ENCODE measurements at regions not wholly inside any gene's neighbourhood (a gene's known extent, or its start where the extent isn't known, plus 50 kb on each side); places are given as distances from the start of the nearest gene placed in this dataset.
"Not testable (repeated sequence)": the region's sequence is repeated elsewhere in the genome, so short reads cannot be mapped to it uniquely, and the experiment has no call there.

- no peak for DNase-seq
These were observed 425.4 kb downstream of the NDFIP2 start for GRCh38 chr13:79906345-79906744.

DNA sequence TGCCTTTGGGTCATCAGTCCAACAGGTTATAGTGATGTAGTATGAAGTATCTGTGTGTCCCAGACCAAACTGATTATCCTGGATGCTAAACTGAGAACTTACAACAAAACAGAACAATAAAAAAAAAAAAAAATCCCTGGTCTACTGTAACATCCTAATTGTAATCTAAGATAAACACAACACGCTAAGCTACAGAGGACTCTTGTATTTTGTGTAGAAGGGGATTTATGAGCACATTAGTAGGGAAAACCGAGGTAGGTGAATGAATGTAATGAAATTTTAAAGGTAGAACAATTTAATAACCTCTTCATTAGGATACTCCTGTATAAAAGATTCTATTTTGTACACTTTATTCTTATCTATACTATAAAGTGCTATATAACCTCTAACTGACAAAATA, 424.1 kb downstream of the NDFIP2 start:
- DNase-seq = no peak

GRCh38 chr13:79904581-79904980, 423.6 kb downstream of the NDFIP2 start:
- DNase-seq = no peak

GRCh38 chr13:79901336-79901735, 420.4 kb downstream of the NDFIP2 start:
- DNase-seq = peak; percentile 69

DNA sequence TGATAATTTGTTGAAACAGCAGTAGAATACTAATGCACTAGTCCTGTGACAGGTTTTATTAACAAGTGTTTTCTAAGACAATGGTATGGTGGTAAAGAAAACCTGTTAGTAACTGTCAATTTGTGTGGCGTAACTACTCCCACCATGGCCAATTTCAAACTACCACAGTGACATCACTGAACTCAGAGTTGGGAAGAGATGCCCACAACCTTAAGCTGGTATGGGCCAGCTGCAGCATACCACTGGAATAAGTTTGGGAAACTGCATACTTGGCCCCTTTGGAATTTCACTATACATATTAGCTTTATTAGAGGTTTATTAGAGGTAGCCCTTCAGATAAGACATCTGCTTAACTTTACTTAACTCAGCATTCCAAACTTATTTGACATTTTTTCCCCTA, 419.4 kb downstream of the NDFIP2 start:
- DNase-seq = no peak

DNA sequence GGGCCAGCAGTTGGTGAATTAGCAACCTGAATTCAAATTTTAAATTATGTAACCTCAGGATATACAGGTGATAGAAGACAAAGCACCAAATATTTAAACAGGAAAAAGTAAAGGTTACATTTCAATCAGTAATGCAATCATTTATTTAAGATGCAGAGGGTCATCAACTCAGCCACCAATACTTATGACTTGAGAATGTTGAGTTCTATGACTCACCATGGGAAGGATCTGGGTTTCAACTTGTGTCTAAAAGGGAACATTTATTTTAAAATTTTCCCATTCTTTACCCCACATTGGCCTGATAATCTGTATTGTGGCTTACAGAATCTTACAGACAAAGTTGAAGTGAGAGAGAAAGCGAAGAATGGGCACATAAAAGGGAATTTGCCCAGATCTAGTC, 418.0 kb downstream of the NDFIP2 start:
- DNase-seq = no peak

DNA sequence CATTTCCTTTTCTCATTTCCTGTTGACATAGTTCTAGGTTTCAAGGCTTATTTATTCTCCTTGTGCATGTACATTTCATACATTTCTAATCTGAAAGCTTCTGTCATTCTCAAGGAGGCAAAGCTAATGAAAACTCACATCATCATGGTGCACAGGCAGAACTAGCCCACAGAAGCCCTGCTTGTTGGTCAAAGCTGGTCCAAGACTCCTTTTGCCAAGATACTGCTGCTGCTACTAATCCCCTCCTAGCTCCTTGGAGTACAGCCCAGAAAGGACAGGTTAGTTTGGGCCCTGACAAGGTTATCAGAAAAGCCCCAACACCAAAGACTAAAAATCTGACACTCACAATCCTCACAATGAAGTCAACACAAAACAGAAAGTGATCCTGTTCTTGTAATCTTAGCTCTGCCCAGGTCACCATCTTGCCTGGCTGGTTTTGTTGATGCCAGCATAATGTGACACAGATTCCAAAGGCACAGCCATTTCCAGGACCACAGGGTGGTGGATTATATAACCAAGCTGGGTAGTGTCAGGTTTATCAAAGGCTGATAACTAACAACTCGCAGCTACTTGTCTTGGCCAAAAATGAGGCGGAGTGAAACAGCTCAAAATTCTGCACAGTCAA, 417.4 kb downstream of the NDFIP2 start:
- DNase-seq = no peak

DNA sequence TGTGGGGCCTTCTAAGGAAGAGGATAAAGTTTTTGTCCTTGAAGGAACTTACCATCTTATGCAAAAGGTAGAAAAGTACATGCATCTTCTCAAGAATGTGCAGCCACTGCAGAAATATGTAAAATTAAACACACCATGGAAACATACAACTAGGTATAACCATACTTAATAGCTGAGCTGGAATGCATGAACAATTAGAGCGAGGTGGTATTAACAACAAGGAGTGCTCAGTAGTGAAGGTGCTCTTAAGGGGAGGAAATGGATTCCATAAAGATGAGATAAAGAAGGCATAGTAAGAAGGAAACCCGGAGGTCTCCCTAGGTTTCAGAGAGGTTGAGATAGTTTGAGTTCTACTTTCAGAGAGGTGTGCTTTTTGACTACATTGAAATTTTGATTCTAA, 415.9 kb downstream of the NDFIP2 start:
- DNase-seq = no peak

- no peak for DNase-seq
These were observed 414.5 kb downstream of the NDFIP2 start for GRCh38 chr13:79895416-79895815.

GRCh38 chr13:79887278-79887677, 406.3 kb downstream of the NDFIP2 start:
- DNase-seq = not testable (repeated sequence)

DNA sequence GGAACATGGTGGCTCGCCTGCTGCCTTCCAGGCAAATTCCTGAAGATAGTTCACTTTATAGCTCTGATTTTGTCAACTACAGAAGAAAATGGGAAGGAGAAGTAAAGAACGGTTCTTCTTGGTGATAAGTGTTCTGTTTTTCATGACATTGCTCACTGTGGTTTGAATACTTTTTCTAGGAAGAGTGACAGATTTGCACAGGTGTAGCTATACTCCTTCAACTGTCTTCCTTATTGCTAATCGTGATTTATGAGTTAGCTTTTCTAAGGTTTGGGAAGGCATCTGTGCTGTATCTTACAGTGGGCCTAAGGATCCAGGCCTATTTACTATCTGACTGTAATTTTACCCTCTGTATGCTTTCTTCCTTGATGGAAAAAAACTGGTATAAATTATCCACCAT, 405.6 kb downstream of the NDFIP2 start:
- no peak for DNase-seq

- DNase-seq = no peak
These were observed 403.9 kb downstream of the NDFIP2 start for GRCh38 chr13:79884890-79885289.

DNA sequence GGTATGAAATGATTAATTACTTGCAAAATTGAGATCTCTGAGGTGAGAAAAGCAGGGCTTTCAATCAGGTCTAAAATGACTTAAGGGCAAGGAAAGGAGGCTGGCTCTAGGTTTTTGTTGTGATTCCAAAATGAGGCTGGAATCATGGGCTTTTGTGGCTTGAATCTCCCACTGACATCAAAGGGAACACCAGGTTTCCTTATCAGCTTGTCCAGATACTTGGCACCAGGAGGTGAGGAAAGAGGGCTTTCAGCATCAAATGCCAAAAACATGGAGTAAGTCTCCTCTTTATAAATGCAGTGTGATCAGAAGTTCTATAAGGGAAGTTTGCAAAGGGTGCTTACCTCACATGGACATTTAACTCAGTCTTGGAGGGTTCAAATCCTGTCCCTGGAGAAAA, 402.3 kb downstream of the NDFIP2 start:
- DNase-seq = no peak

- DNase-seq = no peak
These were observed 399.9 kb downstream of the NDFIP2 start for GRCh38 chr13:79880818-79881217.

GRCh38 chr13:79874396-79875360, 393.7 kb downstream of the NDFIP2 start:
- peak; percentile 10 for DNase-seq

DNA sequence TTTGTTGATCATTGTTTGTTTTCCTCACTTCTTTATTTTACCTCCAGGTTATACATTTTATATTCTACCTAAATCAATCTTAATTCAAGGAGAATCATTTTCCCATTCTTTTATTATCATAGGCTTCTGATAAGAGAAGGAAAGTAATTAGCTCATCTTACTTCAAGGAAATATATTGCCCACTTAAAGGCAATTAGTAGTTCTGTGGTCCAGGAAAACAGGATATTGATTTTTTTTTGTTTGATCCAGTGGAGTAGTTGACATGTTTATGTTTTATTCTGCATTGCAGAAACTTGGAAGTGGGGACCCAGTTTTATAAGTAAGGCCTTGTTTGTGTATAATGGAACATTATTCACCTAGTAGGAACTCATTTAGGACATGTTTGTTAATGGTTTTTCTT, 390.6 kb downstream of the NDFIP2 start:
- DNase-seq = no peak

DNA sequence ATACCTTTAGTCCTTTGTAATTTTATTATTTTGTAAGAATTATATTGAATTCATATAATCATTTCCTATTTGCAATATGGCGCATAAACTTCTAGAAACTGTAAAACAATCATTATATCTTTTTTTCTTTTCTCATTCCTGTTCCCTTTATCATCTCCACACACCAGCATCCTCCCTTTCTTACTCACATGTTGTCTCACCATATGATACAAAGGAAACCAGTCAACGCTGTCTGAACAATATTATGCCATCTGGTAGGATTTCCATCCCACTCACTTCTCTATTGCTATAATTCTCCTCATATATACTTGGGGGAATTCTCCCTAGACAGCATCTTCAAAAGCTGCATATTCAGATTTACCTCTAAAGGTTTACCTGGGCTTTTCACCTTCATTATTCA, 389.8 kb downstream of the NDFIP2 start:
- no peak for DNase-seq

- no peak for DNase-seq
These were observed 389.2 kb downstream of the NDFIP2 start for GRCh38 chr13:79870123-79870522.

DNA sequence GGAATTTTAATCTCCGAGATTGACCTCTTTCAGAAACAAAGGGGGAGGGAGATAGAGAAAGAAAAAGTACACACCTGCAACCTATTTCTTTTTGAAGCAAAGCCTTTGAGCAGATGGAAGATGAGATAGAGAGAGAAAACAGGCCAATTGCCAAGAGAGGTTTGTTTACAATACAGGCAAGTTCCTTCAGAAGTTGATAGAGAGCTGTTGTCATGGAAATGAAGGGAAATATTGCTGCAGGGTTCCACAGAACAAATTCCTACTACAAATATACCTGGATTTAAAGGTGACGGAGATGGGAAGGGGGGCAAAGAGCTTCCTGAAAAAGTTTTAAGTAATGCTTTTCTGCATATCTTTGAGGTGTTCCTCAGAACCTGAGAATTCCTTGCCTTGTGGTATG, 388.4 kb downstream of the NDFIP2 start:
- DNase-seq = no peak

GRCh38 chr13:79867254-79867653, 386.3 kb downstream of the NDFIP2 start:
- DNase-seq = no peak

DNA sequence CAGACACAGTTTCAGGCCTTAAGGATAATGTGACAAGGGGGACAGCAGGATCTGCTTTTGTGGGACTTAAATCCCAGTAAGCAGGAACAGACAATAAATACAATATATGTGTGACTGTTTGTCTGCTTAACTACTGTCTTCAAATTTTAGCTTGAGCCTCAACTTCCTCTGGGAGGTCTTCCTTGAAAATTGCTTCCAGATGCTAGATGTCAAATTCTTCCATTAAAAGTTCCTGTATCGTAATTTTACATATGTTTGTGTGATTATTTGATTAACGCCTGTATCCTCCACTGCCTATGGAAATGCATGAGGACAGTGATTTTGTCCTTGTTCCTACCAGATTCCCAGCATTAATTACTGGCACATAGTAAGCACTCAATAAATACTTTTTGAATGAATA, 385.5 kb downstream of the NDFIP2 start:
- no peak for DNase-seq

- DNase-seq = no peak
These were observed 381.6 kb downstream of the NDFIP2 start for GRCh38 chr13:79862515-79862914.

GRCh38 chr13:79861731-79862130, 380.8 kb downstream of the NDFIP2 start:
- DNase-seq = no peak

- no peak for DNase-seq
These were observed 379.8 kb downstream of the NDFIP2 start for GRCh38 chr13:79860791-79861190.
